Hepatocyte (in vitro differentiated cells): ENCODE measurements at regions not wholly inside any gene's neighbourhood (a gene's known extent, or its start where the extent isn't known, plus 50 kb on each side); places are given as distances from the start of the nearest gene placed in this dataset.
A peak's percentile ranks its signal among the peaks of the same experiment; 100 is the strongest.

Experiments used
- DNase-seq: peaks from one replicate; pipeline ENCODE4 v3.0.0-alpha.2; 2016; ENCODE audit warnings: low spot score
- H2AFZ ChIP-seq: fragments of 200-600 bp; sonication (generic); 2 replicates; pipeline ENCODE4 v1.6.0; 2016; ENCODE audit warnings: antibody characterized with exemption, mild to moderate bottlenecking
- H3K27ac ChIP-seq: fragments of 200-600 bp; sonication (generic); 2 replicates; pipeline ENCODE4 v1.5.1; 2016; ENCODE audit warnings: mild to moderate bottlenecking
- H3K27me3 ChIP-seq: fragments of 200-600 bp; sonication (generic); 2 replicates; pipeline ENCODE4 v1.6.1; 2016
- H3K36me3 ChIP-seq: fragments of 200-600 bp; sonication (generic); replicated peaks from 2 replicates; pipeline ENCODE4 v1.5.1; 2016; ENCODE audit warnings: low read depth; ENCODE audit not compliant: insufficient read depth
- H3K4me1 ChIP-seq: fragments of 200-600 bp; sonication (generic); 2 replicates; pipeline ENCODE4 v1.5.1; 2016; ENCODE audit warnings: mild to moderate bottlenecking, moderate library complexity; ENCODE audit not compliant: insufficient read depth
- H3K4me2 ChIP-seq: fragments of 200-600 bp; sonication (generic); 2 replicates; pipeline ENCODE4 v1.6.0; 2016
- H3K4me3 ChIP-seq: fragments of 200-600 bp; sonication (generic); 2 replicates; pipeline ENCODE4 v1.5.1; 2016; ENCODE audit warnings: mild to moderate bottlenecking
- H3K79me2 ChIP-seq: fragments of 200-600 bp; sonication (generic); 2 replicates; pipeline ENCODE4 v1.6.0; 2017; ENCODE audit warnings: mild to moderate bottlenecking
- H3K9me2 ChIP-seq: fragments of 200-600 bp; sonication (generic); replicated peaks from 2 replicates; pipeline ENCODE4 v1.6.0; 2017; ENCODE audit warnings: mild to moderate bottlenecking; ENCODE audit not compliant: insufficient read depth
- H3K9me3 ChIP-seq: fragments of 200-600 bp; sonication (generic); 2 replicates; pipeline ENCODE4 v1.5.1; 2016; ENCODE audit warnings: low read depth, mild to moderate bottlenecking
- H4K20me1 ChIP-seq: fragments of 200-600 bp; sonication (generic); 2 replicates; pipeline ENCODE4 v1.6.0; 2016; ENCODE audit warnings: mild to moderate bottlenecking; ENCODE audit not compliant: insufficient read depth, poor library complexity, severe bottlenecking
- EZH2 ChIP-seq: fragments of 200-600 bp; sonication (generic); IDR thresholded peaks from 2 replicates; pipeline ENCODE4 v1.6.1; 2016; ENCODE audit warnings: antibody characterized with exemption, mild to moderate bottlenecking, borderline replicate concordance
- EZH2phosphoT487 ChIP-seq: fragments of 200-600 bp; sonication (generic); IDR thresholded peaks from one replicate; pipeline ENCODE4 v1.6.1; 2018; ENCODE audit warnings: antibody characterized with exemption, mild to moderate bottlenecking, low read depth, moderate library complexity; ENCODE audit not compliant: unreplicated experiment, severe bottlenecking
- WGBS: methylation state at CpG from one replicate; pipeline ENCODE4 v1.1.6; 2016; ENCODE audit warnings: low lambda C conversion rate; ENCODE audit errors: missing lambda C conversion rate; 5-methylcytosine and 5-hydroxymethylcytosine counted together
- TF ChIP-seq, protein P1 (sequence below): fragments of 200-600 bp; sonication (generic); IDR thresholded peaks from 2 replicates; pipeline ENCODE4 v1.5.1; 2016; ENCODE audit warnings: antibody characterized with exemption, mild to moderate bottlenecking; ENCODE audit not compliant: poor library complexity

DNA sequence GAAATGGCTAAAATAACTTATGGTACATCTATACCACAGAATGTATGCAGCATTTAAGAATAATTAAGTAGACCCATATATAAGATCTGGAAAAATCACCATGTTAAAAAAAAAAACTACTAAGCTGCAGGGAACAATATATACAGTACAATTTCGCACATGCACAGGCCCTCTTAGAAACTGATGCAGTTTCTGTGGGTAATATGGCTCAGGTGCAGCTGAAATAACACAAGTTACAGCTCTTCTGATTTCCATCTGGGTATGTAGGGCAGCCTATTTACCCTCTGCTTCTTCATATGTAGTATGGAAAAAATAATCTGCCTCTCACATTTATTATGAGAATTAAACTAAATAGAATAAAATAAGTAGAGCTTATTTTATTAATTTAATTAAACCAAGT, 82.9 kb downstream of the YIPF5 start:
- no peaks in the 10 kb centered on the region for H3K36me3 ChIP-seq
- H4K20me1 ChIP-seq: no peaks in the 10 kb centered on the region
- no peaks in the 10 kb centered on the region for H3K9me3 ChIP-seq
- no peaks in the 10 kb centered on the region for H3K27me3 ChIP-seq
- DNase-seq: no peak
- no peak for TF ChIP-seq EZH2phosphoT487
- no peak for TF ChIP-seq EZH2
- TF ChIP-seq, protein P1, sequence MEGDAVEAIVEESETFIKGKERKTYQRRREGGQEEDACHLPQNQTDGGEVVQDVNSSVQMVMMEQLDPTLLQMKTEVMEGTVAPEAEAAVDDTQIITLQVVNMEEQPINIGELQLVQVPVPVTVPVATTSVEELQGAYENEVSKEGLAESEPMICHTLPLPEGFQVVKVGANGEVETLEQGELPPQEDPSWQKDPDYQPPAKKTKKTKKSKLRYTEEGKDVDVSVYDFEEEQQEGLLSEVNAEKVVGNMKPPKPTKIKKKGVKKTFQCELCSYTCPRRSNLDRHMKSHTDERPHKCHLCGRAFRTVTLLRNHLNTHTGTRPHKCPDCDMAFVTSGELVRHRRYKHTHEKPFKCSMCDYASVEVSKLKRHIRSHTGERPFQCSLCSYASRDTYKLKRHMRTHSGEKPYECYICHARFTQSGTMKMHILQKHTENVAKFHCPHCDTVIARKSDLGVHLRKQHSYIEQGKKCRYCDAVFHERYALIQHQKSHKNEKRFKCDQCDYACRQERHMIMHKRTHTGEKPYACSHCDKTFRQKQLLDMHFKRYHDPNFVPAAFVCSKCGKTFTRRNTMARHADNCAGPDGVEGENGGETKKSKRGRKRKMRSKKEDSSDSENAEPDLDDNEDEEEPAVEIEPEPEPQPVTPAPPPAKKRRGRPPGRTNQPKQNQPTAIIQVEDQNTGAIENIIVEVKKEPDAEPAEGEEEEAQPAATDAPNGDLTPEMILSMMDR: no peak
- no peak overlapping the region for H3K4me2 ChIP-seq
- H3K27ac ChIP-seq: no peak overlapping the region
- no peaks in the 10 kb centered on the region for H3K9me2 ChIP-seq
- H3K79me2 ChIP-seq: no peaks in the 10 kb centered on the region
- WGBS: 100% methylated on average over 1 of the region's 1 CpG
- H3K4me1 ChIP-seq: peaks cover 19% of the 10 kb centered on the region
- no peak overlapping the region for H2AFZ ChIP-seq
- no peak overlapping the region for H3K4me3 ChIP-seq

DNA sequence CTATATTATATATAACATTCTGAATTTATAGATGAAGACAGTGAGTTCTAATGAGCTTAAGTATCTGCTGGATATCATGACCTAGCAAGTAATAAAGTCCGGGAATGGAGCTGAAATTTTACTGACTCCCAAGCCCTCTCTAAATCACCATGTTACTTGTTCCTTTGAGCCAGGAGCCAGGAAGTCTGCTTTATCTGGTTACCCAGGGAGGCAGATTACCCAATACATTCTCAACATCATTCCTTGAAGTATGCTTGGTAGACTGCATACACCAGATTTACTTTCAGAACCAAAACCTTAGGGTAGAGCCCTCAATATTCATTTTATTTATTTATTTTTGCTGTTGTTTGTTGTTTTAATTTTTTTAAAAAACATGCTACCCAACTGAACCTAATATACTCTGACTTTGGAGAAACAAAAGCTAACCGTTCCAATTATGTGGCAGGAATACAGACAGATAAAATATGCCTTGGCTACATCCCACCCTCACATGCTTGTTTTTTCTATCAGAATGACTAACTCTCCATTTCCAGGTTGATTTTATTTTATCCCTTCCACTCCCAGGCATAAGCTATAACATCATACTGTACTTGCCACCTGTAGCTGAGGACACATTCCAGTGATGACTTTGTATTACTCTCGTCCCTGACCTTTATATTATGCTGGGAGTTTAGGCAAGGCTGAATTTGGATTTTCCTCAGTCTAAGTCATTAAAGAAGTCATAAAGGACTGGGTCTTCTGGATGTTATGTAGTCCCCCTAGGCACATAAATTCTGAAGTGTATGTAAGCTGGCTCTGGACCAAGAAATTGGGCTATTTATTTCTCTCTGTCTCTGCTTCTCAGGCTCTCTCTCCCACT, 82.0 kb downstream of the YIPF5 start:
- DNase-seq: no peak
- no peak overlapping the region for H3K4me3 ChIP-seq
- no peak overlapping the region for H3K4me2 ChIP-seq
- no peaks in the 10 kb centered on the region for H3K9me2 ChIP-seq
- no peaks in the 10 kb centered on the region for H3K9me3 ChIP-seq
- H3K36me3 ChIP-seq: no peaks in the 10 kb centered on the region
- H3K4me1 ChIP-seq: peaks cover 19% of the 10 kb centered on the region
- peak overlapping the region; percentile 71 for H3K27ac ChIP-seq
- H2AFZ ChIP-seq: no peak overlapping the region
- H3K27me3 ChIP-seq: no peaks in the 10 kb centered on the region
- H4K20me1 ChIP-seq: no peaks in the 10 kb centered on the region
- no peak for TF ChIP-seq EZH2phosphoT487
- TF ChIP-seq EZH2: no peak
- TF ChIP-seq, protein P1: no peak
- WGBS: 67% methylated on average over 3 of the region's 3 CpGs
- H3K79me2 ChIP-seq: no peaks in the 10 kb centered on the region

DNA sequence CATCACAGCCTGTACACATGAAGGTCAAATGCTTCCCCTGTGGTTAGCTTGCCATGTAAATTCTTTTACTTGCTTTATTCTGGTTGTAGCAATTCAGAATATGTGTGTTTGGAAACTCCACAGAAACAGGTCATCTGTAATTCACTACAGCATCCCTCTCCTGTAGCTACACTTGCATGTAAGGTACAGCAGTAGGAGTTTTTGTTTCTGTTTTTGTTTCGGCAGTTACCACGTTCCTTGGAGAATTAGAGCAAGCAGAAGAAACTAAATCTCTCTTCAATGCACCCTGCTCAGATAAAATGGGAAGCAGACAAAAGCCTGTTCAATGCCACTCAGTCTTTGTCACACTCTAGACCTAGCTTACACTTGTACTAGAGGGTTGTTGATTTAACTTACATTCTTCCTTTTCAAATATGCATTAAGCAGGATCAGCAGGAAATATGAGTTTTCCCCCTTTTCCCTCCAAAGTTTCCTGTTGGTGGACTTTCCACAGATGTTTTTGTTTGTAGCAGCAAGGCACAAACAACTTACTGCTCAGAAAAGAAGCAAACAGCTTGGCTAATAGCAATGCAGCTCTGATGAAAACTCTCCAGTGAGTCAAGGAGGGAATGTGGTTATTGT, 80.9 kb downstream of the YIPF5 start:
- 19% methylated on average over 2 of the region's 2 CpGs for WGBS
- H3K4me2 ChIP-seq: peak overlapping the region; percentile 61
- no peaks in the 10 kb centered on the region for H3K9me3 ChIP-seq
- H3K79me2 ChIP-seq: no peaks in the 10 kb centered on the region
- H3K4me3 ChIP-seq: no peak overlapping the region
- H3K4me1 ChIP-seq: peaks cover 19% of the 10 kb centered on the region
- H3K27me3 ChIP-seq: no peaks in the 10 kb centered on the region
- peak overlapping the region; percentile 40 for H2AFZ ChIP-seq
- no peak for TF ChIP-seq EZH2
- TF ChIP-seq, protein P1: no peak
- TF ChIP-seq EZH2phosphoT487: no peak
- no peaks in the 10 kb centered on the region for H3K9me2 ChIP-seq
- H4K20me1 ChIP-seq: no peaks in the 10 kb centered on the region
- peak overlapping the region; percentile 71 for H3K27ac ChIP-seq
- DNase-seq: peak; percentile 5
- no peaks in the 10 kb centered on the region for H3K36me3 ChIP-seq
